ENCODE measurements at regions not wholly inside any gene's neighbourhood (a gene's known extent, or its start where the extent isn't known, plus 50 kb on each side); places are given as distances from the start of the nearest gene placed in this dataset.

DNA sequence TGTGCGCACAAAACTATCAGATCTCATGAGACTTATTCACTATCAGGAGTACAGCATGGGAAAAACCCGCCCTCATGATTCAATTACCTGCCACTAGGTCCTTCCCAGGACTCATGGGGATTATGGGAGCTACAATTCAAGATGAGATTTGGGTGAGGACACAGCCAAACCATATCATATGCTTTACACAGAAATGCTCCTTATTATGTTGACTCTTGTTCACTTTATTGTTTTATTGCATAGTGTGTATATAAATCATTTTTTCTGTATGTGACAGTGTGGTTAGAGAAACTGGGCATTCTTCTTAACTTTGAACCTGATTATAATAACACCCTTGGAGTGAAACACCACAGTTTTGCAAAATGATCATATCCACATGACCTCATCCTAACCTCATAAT lies 212.8 kb upstream of the TNRC6C start:
- ChIA-PET CTCF (no interaction called here), POLR2A (ENCODE audit: unreplicated experiment) (no interaction called here)
- Histone ChIP-seq H3K79me2 (ENCODE audit: low read length) (no peaks in the 10 kb centered on the region), H3K9ac (ENCODE audit: low read length) (no peak overlapping the region), H3K36me3 (ENCODE audit: low read depth, low read length) (no peaks in the 10 kb centered on the region), H3F3A (ENCODE audit: low read length, unreplicated experiment) (no peaks in the 10 kb centered on the region), H3K27ac (ENCODE audit: low read length) (no peak overlapping the region), H3K27me3 (ENCODE audit: low read length) (peaks cover 98% of the 10 kb centered on the region), H3K9me3 (ENCODE audit: low read length) (no peaks in the 10 kb centered on the region), H2AFZ (ENCODE audit: low read length) (no peak overlapping the region), H3K4me1 (ENCODE audit: insufficient read depth, low read length) (no peaks in the 10 kb centered on the region), H3K9me2 (replicated peaks; ENCODE audit: low read length) (no peaks in the 10 kb centered on the region), H3K4me2 (ENCODE audit: low read length) (no peak overlapping the region), H3K4me3 (ENCODE audit: low read length) (no peak overlapping the region), H4K20me1 (ENCODE audit: low read length) (no peaks in the 10 kb centered on the region)
- intact Hi-C loops (cut with micrococcal nuclease), result no loop called here
- TF ChIP-seq EZH2phosphoT487 (IDR thresholded peaks at IDR 0.05; ENCODE audit: borderline replicate concordance, low read length) (no peak), EZH2 (IDR thresholded peaks at IDR 0.05; ENCODE audit: low read length, unreplicated experiment) (no peak)
- TF ChIP-seq, protein P1, sequence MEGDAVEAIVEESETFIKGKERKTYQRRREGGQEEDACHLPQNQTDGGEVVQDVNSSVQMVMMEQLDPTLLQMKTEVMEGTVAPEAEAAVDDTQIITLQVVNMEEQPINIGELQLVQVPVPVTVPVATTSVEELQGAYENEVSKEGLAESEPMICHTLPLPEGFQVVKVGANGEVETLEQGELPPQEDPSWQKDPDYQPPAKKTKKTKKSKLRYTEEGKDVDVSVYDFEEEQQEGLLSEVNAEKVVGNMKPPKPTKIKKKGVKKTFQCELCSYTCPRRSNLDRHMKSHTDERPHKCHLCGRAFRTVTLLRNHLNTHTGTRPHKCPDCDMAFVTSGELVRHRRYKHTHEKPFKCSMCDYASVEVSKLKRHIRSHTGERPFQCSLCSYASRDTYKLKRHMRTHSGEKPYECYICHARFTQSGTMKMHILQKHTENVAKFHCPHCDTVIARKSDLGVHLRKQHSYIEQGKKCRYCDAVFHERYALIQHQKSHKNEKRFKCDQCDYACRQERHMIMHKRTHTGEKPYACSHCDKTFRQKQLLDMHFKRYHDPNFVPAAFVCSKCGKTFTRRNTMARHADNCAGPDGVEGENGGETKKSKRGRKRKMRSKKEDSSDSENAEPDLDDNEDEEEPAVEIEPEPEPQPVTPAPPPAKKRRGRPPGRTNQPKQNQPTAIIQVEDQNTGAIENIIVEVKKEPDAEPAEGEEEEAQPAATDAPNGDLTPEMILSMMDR (conservative IDR thresholded peaks at IDR 0.05; ENCODE audit: low read depth, low read length), result no peak
- DNase-seq (no peak), ATAC-seq (no peak)
- no TSS peak for BruUV-seq (replicated peaks)

DNA sequence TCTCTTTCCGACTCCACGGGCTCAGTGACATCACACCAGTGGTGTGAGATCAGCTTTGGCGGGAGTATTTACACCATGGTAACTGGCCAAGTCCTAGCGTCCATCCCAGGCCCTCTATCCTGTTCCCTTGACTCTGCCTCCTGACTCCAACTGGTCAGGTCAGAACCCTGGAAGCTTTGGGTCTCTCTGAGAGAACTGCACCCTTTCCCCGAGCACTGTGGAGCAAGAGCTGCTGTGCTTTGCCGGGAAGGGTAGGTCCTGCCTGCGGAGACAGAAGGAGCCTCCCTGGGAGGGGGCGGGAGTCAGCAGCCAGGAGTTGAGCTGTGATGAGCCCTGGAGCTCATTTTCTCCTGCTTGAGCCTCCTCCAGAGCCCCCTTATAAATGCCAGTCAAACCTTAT lies 212.1 kb upstream of the TNRC6C start:
- Histone ChIP-seq H3F3A (ENCODE audit: low read length, unreplicated experiment) (no peaks in the 10 kb centered on the region), H3K9ac (ENCODE audit: low read length) (no peak overlapping the region), H3K9me3 (ENCODE audit: low read length) (no peaks in the 10 kb centered on the region), H3K79me2 (ENCODE audit: low read length) (no peaks in the 10 kb centered on the region), H3K27me3 (ENCODE audit: low read length) (peaks cover 99% of the 10 kb centered on the region), H2AFZ (ENCODE audit: low read length) (no peak overlapping the region), H3K4me1 (ENCODE audit: insufficient read depth, low read length) (no peaks in the 10 kb centered on the region), H3K4me3 (ENCODE audit: low read length) (no peak overlapping the region), H3K4me2 (ENCODE audit: low read length) (no peak overlapping the region), H3K27ac (ENCODE audit: low read length) (no peak overlapping the region), H3K9me2 (replicated peaks; ENCODE audit: low read length) (no peaks in the 10 kb centered on the region), H4K20me1 (ENCODE audit: low read length) (no peaks in the 10 kb centered on the region), H3K36me3 (ENCODE audit: low read depth, low read length) (no peaks in the 10 kb centered on the region)
- ChIA-PET CTCF (no interaction called here), POLR2A (ENCODE audit: unreplicated experiment) (no interaction called here)
- TF ChIP-seq EZH2phosphoT487 (IDR thresholded peaks at IDR 0.05; ENCODE audit: borderline replicate concordance, low read length) (no peak), EZH2 (IDR thresholded peaks at IDR 0.05; ENCODE audit: low read length, unreplicated experiment) (no peak)
- TF ChIP-seq, protein P1 (conservative IDR thresholded peaks at IDR 0.05; ENCODE audit: low read depth, low read length), result no peak
- intact Hi-C loops (cut with micrococcal nuclease), result no loop called here
- BruUV-seq (replicated peaks), result no TSS peak
- no peak for DNase-seq
- no peak for ATAC-seq

DNA sequence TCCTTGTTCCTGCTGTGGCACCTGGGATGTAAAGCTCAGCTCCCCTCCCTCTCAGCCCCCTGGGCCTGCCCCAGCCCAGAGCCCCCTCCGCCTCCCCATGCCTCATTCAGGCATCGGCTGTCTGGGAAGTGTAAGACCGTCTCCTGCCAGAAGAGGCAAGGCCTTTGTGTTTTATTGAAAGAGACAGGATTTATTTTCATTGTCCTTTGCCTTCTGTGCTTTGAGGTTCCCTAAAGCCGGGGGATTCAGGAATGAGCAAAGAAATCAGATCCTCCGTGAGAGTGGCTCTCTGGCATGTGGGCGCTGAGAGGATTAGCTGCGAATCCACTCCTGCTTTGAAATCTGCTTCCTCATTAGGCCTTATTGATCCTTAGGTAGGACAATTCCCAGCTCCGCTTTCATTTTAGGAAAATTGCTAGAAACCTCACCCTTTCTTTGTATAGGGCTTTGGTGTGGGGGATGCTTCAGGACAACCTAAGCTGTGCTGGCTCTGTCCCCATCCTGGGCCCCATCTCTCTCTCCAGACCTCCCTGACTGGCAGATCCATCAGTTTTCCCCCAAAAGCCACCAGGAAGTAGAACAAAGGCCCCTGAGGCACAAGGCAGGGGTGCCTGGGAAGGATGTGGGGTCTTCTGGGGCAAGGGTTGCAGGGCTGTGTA lies 211.5 kb upstream of the TNRC6C start:
- TF ChIP-seq EZH2phosphoT487 (IDR thresholded peaks at IDR 0.05; ENCODE audit: borderline replicate concordance, low read length) (no peak), EZH2 (IDR thresholded peaks at IDR 0.05; ENCODE audit: low read length, unreplicated experiment) (no peak)
- TF ChIP-seq, protein P1 (conservative IDR thresholded peaks at IDR 0.05; ENCODE audit: low read depth, low read length), result no peak
- ChIA-PET POLR2A (ENCODE audit: unreplicated experiment) (no interaction called here), CTCF (no interaction called here)
- Histone ChIP-seq H3K27me3 (ENCODE audit: low read length) (peaks cover 94% of the 10 kb centered on the region), H4K20me1 (ENCODE audit: low read length) (no peaks in the 10 kb centered on the region), H2AFZ (ENCODE audit: low read length) (no peak overlapping the region), H3K9ac (ENCODE audit: low read length) (no peak overlapping the region), H3K4me2 (ENCODE audit: low read length) (no peak overlapping the region), H3K9me2 (replicated peaks; ENCODE audit: low read length) (no peaks in the 10 kb centered on the region), H3K27ac (ENCODE audit: low read length) (no peak overlapping the region), H3K36me3 (ENCODE audit: low read depth, low read length) (no peaks in the 10 kb centered on the region), H3K9me3 (ENCODE audit: low read length) (no peaks in the 10 kb centered on the region), H3K4me3 (ENCODE audit: low read length) (no peak overlapping the region), H3F3A (ENCODE audit: low read length, unreplicated experiment) (no peaks in the 10 kb centered on the region), H3K4me1 (ENCODE audit: insufficient read depth, low read length) (no peaks in the 10 kb centered on the region), H3K79me2 (ENCODE audit: low read length) (no peaks in the 10 kb centered on the region)
- ATAC-seq (no peak), DNase-seq (no peak)
- intact Hi-C loops (cut with micrococcal nuclease), result no loop called here
- no TSS peak for BruUV-seq (replicated peaks)

All from PC-3 (cell line).